Breast epithelium (tissue), 3 donors: ENCODE measurements at regions not wholly inside any gene's neighbourhood (a gene's known extent, or its start where the extent isn't known, plus 50 kb on each side); places are given as distances from the start of the nearest gene placed in this dataset.

Experiments
- POLR2A ChIP-seq: fragments of 450-650 bp; IDR thresholded peaks from one replicate; pipeline ENCODE4 v1.6.1; 2016; ENCODE audit warnings: antibody characterized with exemption, mild to moderate bottlenecking, moderate library complexity
- TF ChIP-seq, protein P1 (sequence below), 3 donors: fragments of 450-650 bp; IDR thresholded peaks; one replicate each; pipeline ENCODE4 v1.5.1; 2016 to 2017; ENCODE audit warnings: antibody characterized with exemption in 3 of 3, mild to moderate bottlenecking in 3 of 3, moderate library complexity in 3 of 3

DNA sequence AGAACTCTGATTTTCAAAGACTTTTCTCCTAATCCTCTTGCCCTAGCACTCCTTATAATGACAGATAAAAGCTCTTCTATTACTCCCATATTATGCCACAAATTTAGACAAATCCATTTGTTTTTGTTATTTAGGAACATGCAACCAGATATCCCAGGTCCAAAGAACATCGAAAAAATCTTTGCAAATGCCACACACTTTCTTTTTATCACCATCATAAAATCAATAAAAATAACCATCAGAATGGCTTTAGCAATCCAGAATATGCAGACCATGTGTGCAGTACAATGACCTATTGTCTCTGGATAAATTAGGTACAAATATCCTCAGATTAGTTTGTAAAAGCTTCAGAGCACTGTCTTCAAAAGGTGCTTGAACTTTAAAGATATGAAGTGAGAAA is 376.2 kb upstream of the TCF4 start:
- no peak for TF ChIP-seq POLR2A
- TF ChIP-seq, protein P1, sequence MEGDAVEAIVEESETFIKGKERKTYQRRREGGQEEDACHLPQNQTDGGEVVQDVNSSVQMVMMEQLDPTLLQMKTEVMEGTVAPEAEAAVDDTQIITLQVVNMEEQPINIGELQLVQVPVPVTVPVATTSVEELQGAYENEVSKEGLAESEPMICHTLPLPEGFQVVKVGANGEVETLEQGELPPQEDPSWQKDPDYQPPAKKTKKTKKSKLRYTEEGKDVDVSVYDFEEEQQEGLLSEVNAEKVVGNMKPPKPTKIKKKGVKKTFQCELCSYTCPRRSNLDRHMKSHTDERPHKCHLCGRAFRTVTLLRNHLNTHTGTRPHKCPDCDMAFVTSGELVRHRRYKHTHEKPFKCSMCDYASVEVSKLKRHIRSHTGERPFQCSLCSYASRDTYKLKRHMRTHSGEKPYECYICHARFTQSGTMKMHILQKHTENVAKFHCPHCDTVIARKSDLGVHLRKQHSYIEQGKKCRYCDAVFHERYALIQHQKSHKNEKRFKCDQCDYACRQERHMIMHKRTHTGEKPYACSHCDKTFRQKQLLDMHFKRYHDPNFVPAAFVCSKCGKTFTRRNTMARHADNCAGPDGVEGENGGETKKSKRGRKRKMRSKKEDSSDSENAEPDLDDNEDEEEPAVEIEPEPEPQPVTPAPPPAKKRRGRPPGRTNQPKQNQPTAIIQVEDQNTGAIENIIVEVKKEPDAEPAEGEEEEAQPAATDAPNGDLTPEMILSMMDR (IDR thresholded peaks at IDR 0.05): no peak
